Gastroesophageal sphincter (tissue), 4 donors: ENCODE measurements at regions not wholly inside any gene's neighbourhood (a gene's known extent, or its start where the extent isn't known, plus 50 kb on each side); places are given as distances from the start of the nearest gene placed in this dataset.

ENCODE experiments used
- ATAC-seq: fragments of 150-250 bp; one replicate; pipeline ENCODE4 v1.9.1; 2016; ENCODE audit warnings: mild to moderate bottlenecking, moderate library complexity
- H3K27ac ChIP-seq, 4 donors: fragments of 200-600 bp; sonication (generic) in 3 of 4; 1 replicate in 3 of 4; 2 replicates in 1 of 4; pipeline ENCODE4 v1.5.1; 2016 to 2019
- H3K27me3 ChIP-seq: fragments of 200-600 bp; sonication (generic); one replicate; pipeline ENCODE4 v1.5.1; 2019
- H3K36me3 ChIP-seq, 2 donors: fragments of 200-600 bp; sonication (generic); one replicate each; pipeline ENCODE4 v1.5.1; 2019; ENCODE audit warnings: control low read depth in 1 of 2
- H3K4me1 ChIP-seq, 3 donors: fragments of 200-600 bp; sonication (generic); 1 replicate in 2 of 3; 2 replicates in 1 of 3; pipeline ENCODE4 v1.5.1; 2016 to 2019; ENCODE audit warnings: control low read depth in 2 of 3
- H3K4me3 ChIP-seq, 2 donors: fragments of 200-600 bp; sonication (generic); one replicate each; pipeline ENCODE4 v1.5.1; 2019; ENCODE audit warnings: mild to moderate bottlenecking in 1 of 2, moderate library complexity in 1 of 2
- H3K9me3 ChIP-seq, 3 donors: fragments of 200-600 bp; sonication (generic); one replicate each; pipeline ENCODE4 v1.5.1; 2017 to 2019; ENCODE audit warnings: control low read depth in 2 of 3
- CTCF ChIP-seq, 4 experiments: fragments of 200-600 bp in 2 of 4; fragments of 450-650 bp in 2 of 4; sonication (generic) in 1 of 4; IDR thresholded peaks; one replicate each; pipeline ENCODE4 v1.5.1; 2017 to 2019; ENCODE audit warnings: antibody characterized with exemption in 4 of 4, mild to moderate bottlenecking in 2 of 4, moderate library complexity in 2 of 4
- EP300 ChIP-seq: sonication (generic); formaldehyde crosslinking; IDR thresholded peaks from one replicate; pipeline ENCODE4 v1.6.1; 2017; ENCODE audit warnings: antibody characterized with exemption, mild to moderate bottlenecking
- POLR2A ChIP-seq, 2 donors: fragments of 450-650 bp; IDR thresholded peaks; one replicate each; pipeline ENCODE4 v1.6.1; 2017; ENCODE audit warnings: antibody characterized with exemption in 2 of 2, mild to moderate bottlenecking in 2 of 2, moderate library complexity in 1 of 2
- POLR2AphosphoS5 ChIP-seq: sonication (generic); formaldehyde crosslinking; IDR thresholded peaks from one replicate; pipeline ENCODE4 v1.6.1; 2017; ENCODE audit warnings: antibody characterized with exemption
- WGBS, 2 donors: methylation state at CpG; one replicate each; pipeline ENCODE4 v1.1.5; 2018; ENCODE audit warnings: low coverage in 1 of 2; 5-methylcytosine and 5-hydroxymethylcytosine counted together

GRCh38 chr1:106548726-106549125, 507.7 kb upstream of the PRMT6 start:
- no peak overlapping the region for H3K27ac ChIP-seq
- no peak overlapping the region for H3K4me3 ChIP-seq
- WGBS, 2 donors = 14 to 63% methylated on average over 1 of the region's 1 CpG
- H3K4me1 ChIP-seq = no peaks in the 10 kb centered on the region
- H3K9me3 ChIP-seq = peaks cover 0 to 12% (median 0%) of the 10 kb centered on the region in 3 donors
- H3K36me3 ChIP-seq = no peaks in the 10 kb centered on the region
- H3K27me3 ChIP-seq = no peaks in the 10 kb centered on the region
- no peak for TF ChIP-seq POLR2A (IDR thresholded peaks at IDR 0.05)
- no peak for TF ChIP-seq EP300
- no peak for TF ChIP-seq POLR2AphosphoS5
- no peak for TF ChIP-seq CTCF (IDR thresholded peaks at IDR 0.05)
- ATAC-seq = no peak

- no peaks in the 10 kb centered on the region for H3K9me3 ChIP-seq
- no peak overlapping the region for H3K27ac ChIP-seq
- no peak for ATAC-seq
- no peaks in the 10 kb centered on the region for H3K27me3 ChIP-seq
- no peaks in the 10 kb centered on the region for H3K36me3 ChIP-seq
- H3K4me1 ChIP-seq = no peaks in the 10 kb centered on the region
- TF ChIP-seq POLR2A (IDR thresholded peaks at IDR 0.05) (no peak), CTCF (IDR thresholded peaks at IDR 0.05) (no peak), POLR2AphosphoS5 (no peak), EP300 (no peak)
- no peak overlapping the region for H3K4me3 ChIP-seq
These were observed 502.2 kb upstream of the PRMT6 start for GRCh38 chr1:106554294-106554693.

- no peak for ATAC-seq
- Histone ChIP-seq H3K27me3 (no peaks in the 10 kb centered on the region), H3K4me1 (no peaks in the 10 kb centered on the region), H3K27ac (no peak overlapping the region), H3K9me3 (no peaks in the 10 kb centered on the region), H3K4me3 (no peak overlapping the region), H3K36me3 (no peaks in the 10 kb centered on the region)
- 40% methylated on average over 1 of the region's 1 CpG; no CpG with 5 or more reads in 1 of the 2 donors for WGBS, 2 donors
- TF ChIP-seq POLR2A (IDR thresholded peaks at IDR 0.05) (no peak), POLR2AphosphoS5 (no peak), CTCF (IDR thresholded peaks at IDR 0.05) (no peak), EP300 (no peak)
These were observed 500.9 kb upstream of the PRMT6 start for GRCh38 chr1:106555571-106555970.

DNA sequence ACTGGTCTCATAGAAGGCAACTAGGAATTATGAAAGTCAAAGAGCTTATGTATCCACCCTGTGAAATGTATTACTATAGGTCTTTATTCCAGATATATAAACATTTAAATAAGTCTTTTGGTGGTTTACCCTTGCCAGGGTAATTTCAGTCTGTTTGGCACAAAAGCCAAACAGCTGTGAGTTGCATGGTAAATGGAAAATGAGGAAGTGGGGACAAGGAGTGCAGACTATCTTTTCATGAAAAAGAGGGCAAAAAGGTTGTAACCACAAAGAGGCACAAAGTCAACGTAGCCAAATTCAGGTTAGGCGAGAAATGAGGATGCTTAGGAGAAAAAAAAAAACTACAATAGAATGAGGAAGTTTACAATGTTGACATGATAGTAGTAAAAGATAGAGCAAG, 492.3 kb upstream of the PRMT6 start:
- WGBS, 2 donors = 62 to 83% methylated on average over 1 to 2 of the region's 2 CpGs
- Histone ChIP-seq H3K36me3 (no peaks in the 10 kb centered on the region), H3K4me3 (no peak overlapping the region)

More for the DNA sequence above, 492.3 kb upstream of the PRMT6 start:
- Histone ChIP-seq H3K27me3 (no peaks in the 10 kb centered on the region), H3K27ac (no peak overlapping the region), H3K9me3 (no peaks in the 10 kb centered on the region), H3K4me1 (no peaks in the 10 kb centered on the region)
- no peak for TF ChIP-seq EP300
- no peak for TF ChIP-seq POLR2A (IDR thresholded peaks at IDR 0.05)
- TF ChIP-seq POLR2AphosphoS5 = no peak
- TF ChIP-seq CTCF (IDR thresholded peaks at IDR 0.05) = no peak
- no peak for ATAC-seq
